GM18868 (cell line): ENCODE measurements at regions not wholly inside any gene's neighbourhood (a gene's known extent, or its start where the extent isn't known, plus 50 kb on each side); places are given as distances from the start of the nearest gene placed in this dataset.
A peak's percentile ranks its signal among the peaks of the same experiment; 100 is the strongest.

Experiments
- ATAC-seq: cut with Tn5 transposase; IDR thresholded peaks from one replicate; pipeline ENCODE4 v1.9.1; 2021; ENCODE audit warnings: mild to moderate bottlenecking, moderate library complexity; ENCODE audit not compliant: unreplicated experiment

- peak; percentile 80 for ATAC-seq
Measured at GRCh38 chr20:21808863-21809664, 103.6 kb downstream of the PAX1 start.

- no peak for ATAC-seq
Measured at GRCh38 chr20:21808139-21808538, 102.7 kb downstream of the PAX1 start.

GRCh38 chr20:21804802-21805201 is 99.3 kb downstream of the PAX1 start:
- ATAC-seq, result no peak

GRCh38 chr20:21801193-21801592 is 95.7 kb downstream of the PAX1 start:
- no peak for ATAC-seq

GRCh38 chr20:21798384-21798783 is 92.9 kb downstream of the PAX1 start:
- no peak for ATAC-seq

- no peak for ATAC-seq
Measured at GRCh38 chr20:21796059-21796458, 90.6 kb downstream of the PAX1 start.

GRCh38 chr20:21788082-21788481 is 82.6 kb downstream of the PAX1 start:
- no peak for ATAC-seq

GRCh38 chr20:21781446-21782075 is 76.1 kb downstream of the PAX1 start:
- no peak for ATAC-seq

GRCh38 chr20:21780528-21780927 is 75.1 kb downstream of the PAX1 start:
- ATAC-seq, result no peak
